IPS-15b (cell line): ENCODE measurements at regions not wholly inside any gene's neighbourhood (a gene's known extent, or its start where the extent isn't known, plus 50 kb on each side); places are given as distances from the start of the nearest gene placed in this dataset.

Source experiments
- H3K27me3 ChIP-seq: one replicate; pipeline ENCODE4 v1.6.1; 2013; ENCODE audit warnings: low read length; ENCODE audit not compliant: control insufficient read depth, insufficient read depth
- H3K36me3 ChIP-seq: one replicate; pipeline ENCODE4 v1.6.1; 2013; ENCODE audit warnings: low read length; ENCODE audit not compliant: control insufficient read depth, insufficient read depth
- H3K4me1 ChIP-seq: one replicate; pipeline ENCODE4 v1.6.1; 2013; ENCODE audit warnings: mild to moderate bottlenecking, low read length; ENCODE audit not compliant: control insufficient read depth, insufficient read depth
- H3K4me3 ChIP-seq: one replicate; pipeline ENCODE4 v1.5.1; 2013; ENCODE audit warnings: low read depth, low read length
- H3K9ac ChIP-seq: one replicate; pipeline ENCODE4 v1.6.1; 2013; ENCODE audit warnings: low read depth, mild to moderate bottlenecking, low read length
- H3K9me3 ChIP-seq: one replicate; pipeline ENCODE4 v1.6.1; 2013; ENCODE audit warnings: mild to moderate bottlenecking, low read length; ENCODE audit not compliant: control insufficient read depth, insufficient read depth

DNA sequence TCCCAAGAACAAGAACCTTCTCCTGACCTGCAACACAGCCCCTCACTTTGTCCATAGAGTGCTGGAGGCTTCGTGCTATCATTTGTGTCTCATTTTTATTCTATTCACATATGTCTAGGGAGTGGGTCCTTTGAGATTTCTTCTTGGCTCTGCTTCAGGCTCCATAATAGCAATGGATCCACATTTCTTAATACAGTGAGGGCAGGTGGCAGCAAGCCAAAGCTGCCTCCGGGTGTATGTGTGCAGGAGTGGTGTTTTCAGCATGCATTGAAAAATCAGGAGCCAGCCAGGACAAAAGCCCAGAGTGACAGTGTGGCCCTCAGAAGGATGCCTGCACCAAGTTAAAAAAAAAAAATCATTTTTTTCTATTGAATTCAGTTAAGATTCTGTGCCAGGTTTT lies 115.1 kb upstream of the PELI1 start:
- peaks cover 20% of the 10 kb centered on the region for H3K36me3 ChIP-seq
- no peak overlapping the region for H3K9ac ChIP-seq
- H3K4me1 ChIP-seq: peaks cover 17% of the 10 kb centered on the region

DNA sequence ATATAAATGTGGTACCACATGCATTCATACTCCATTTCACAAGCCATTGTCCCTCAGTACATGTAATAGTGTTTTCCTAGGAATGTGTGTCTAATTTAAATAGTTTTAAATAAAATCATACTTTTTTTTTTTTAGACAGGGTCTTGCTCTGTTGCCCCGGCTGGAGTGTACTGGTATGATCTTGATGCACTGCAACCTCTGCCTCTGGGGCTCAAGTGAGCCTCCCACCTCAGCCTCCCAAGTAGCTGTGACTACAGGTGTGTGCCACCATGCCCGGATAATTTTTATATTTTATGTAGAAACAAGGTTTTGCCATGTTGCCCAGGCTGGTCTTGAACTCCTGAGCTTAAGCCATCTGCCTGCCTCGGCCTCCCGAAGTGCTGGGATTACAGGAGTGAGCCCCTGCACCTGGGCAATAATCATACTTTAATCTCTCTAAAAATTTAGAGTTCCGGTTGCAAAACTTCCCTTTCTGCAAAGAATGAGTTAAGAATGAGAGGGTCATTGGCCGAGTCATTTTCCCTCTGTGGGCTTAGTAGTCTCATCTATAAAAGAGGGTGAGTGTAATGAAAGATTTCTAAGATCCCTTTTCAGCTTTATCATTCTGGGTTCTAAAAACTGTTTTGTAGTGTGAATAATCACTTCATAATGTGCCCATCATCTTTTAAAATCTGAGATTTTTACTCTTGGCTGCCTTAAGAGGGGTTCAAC lies 116.0 kb upstream of the PELI1 start:
- no peaks in the 10 kb centered on the region for H3K9me3 ChIP-seq
- no peaks in the 10 kb centered on the region for H3K27me3 ChIP-seq
- H3K9ac ChIP-seq: no peak overlapping the region
- H3K4me3 ChIP-seq: no peak overlapping the region
- H3K36me3 ChIP-seq: peaks cover 20% of the 10 kb centered on the region
- peaks cover 17% of the 10 kb centered on the region for H3K4me1 ChIP-seq

More for the DNA sequence above, 115.1 kb upstream of the PELI1 start:
- Histone ChIP-seq H3K4me3 (peak overlapping the region; percentile 43), H3K9me3 (no peaks in the 10 kb centered on the region), H3K27me3 (no peaks in the 10 kb centered on the region)

- no peaks in the 10 kb centered on the region for H3K9me3 ChIP-seq
- H3K27me3 ChIP-seq: no peaks in the 10 kb centered on the region
- H3K4me1 ChIP-seq: peaks cover 22% of the 10 kb centered on the region
- H3K9ac ChIP-seq: no peak overlapping the region
- no peak overlapping the region for H3K4me3 ChIP-seq
- peaks cover 20% of the 10 kb centered on the region for H3K36me3 ChIP-seq
These were observed 116.6 kb upstream of the PELI1 start for GRCh38 chr2:64260817-64261216.

GRCh38 chr2:64262071-64262470 lies 117.9 kb upstream of the PELI1 start:
- Histone ChIP-seq H3K36me3 (peaks cover 17% of the 10 kb centered on the region), H3K4me1 (peaks cover 35% of the 10 kb centered on the region), H3K9ac (no peak overlapping the region), H3K9me3 (no peaks in the 10 kb centered on the region), H3K4me3 (no peak overlapping the region), H3K27me3 (no peaks in the 10 kb centered on the region)

DNA sequence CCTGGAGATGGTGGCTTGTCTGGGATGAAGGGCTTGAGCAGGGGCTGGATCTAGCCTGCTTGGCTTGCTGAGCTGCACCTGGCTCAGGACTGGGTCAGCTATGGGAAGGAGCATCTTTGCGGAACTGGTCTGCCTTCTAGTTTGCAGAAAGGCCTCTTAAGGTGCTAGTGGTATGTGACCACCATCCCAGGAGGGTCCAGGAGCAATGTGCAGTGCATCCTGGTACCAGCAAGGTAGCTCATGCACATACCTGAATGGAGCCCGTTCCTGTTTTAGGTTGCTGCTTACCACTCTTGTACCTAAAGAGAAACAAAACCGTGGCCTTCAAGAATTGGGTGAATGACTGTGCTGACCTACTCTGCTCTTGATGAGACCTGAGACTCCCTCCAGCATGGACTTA lies 118.6 kb upstream of the PELI1 start:
- Histone ChIP-seq H3K36me3 (peaks cover 17% of the 10 kb centered on the region), H3K9ac (no peak overlapping the region), H3K27me3 (no peaks in the 10 kb centered on the region), H3K4me1 (peaks cover 42% of the 10 kb centered on the region), H3K9me3 (no peaks in the 10 kb centered on the region), H3K4me3 (no peak overlapping the region)

DNA sequence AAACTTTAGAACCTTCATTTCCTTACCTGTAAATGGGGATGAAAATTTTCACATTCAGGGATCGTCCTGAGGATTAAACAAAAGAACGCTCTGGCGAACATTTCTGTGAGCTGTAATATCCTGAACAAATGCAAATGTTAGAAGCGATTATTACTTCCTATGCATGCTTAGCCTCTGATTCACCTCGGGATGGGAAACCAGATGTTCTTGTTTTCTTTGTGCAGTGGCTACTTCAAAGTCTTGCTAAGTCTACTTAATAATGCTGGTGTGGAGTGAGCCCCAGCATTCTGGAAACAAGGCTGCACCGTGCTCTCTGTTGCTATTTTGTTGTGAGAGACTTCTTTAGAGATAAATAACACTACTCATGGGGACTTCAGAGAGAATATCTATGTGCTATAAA lies 119.1 kb upstream of the PELI1 start:
- H3K4me1 ChIP-seq: peaks cover 39% of the 10 kb centered on the region

GRCh38 chr2:64267699-64268098 lies 123.5 kb upstream of the PELI1 start:
- peaks cover 35% of the 10 kb centered on the region for H3K4me1 ChIP-seq
- H3K36me3 ChIP-seq: peaks cover 5% of the 10 kb centered on the region
- no peak overlapping the region for H3K9ac ChIP-seq
- no peaks in the 10 kb centered on the region for H3K9me3 ChIP-seq
- no peaks in the 10 kb centered on the region for H3K27me3 ChIP-seq
- no peak overlapping the region for H3K4me3 ChIP-seq

More for the DNA sequence above, 119.1 kb upstream of the PELI1 start:
- no peak overlapping the region for H3K4me3 ChIP-seq
- H3K36me3 ChIP-seq: peaks cover 17% of the 10 kb centered on the region
- no peak overlapping the region for H3K9ac ChIP-seq
- H3K27me3 ChIP-seq: no peaks in the 10 kb centered on the region
- no peaks in the 10 kb centered on the region for H3K9me3 ChIP-seq

GRCh38 chr2:64268330-64269048 lies 124.3 kb upstream of the PELI1 start:
- Histone ChIP-seq H3K9ac (no peak overlapping the region), H3K4me3 (no peak overlapping the region), H3K27me3 (no peaks in the 10 kb centered on the region), H3K4me1 (peaks cover 43% of the 10 kb centered on the region), H3K36me3 (peaks cover 5% of the 10 kb centered on the region), H3K9me3 (no peaks in the 10 kb centered on the region)

DNA sequence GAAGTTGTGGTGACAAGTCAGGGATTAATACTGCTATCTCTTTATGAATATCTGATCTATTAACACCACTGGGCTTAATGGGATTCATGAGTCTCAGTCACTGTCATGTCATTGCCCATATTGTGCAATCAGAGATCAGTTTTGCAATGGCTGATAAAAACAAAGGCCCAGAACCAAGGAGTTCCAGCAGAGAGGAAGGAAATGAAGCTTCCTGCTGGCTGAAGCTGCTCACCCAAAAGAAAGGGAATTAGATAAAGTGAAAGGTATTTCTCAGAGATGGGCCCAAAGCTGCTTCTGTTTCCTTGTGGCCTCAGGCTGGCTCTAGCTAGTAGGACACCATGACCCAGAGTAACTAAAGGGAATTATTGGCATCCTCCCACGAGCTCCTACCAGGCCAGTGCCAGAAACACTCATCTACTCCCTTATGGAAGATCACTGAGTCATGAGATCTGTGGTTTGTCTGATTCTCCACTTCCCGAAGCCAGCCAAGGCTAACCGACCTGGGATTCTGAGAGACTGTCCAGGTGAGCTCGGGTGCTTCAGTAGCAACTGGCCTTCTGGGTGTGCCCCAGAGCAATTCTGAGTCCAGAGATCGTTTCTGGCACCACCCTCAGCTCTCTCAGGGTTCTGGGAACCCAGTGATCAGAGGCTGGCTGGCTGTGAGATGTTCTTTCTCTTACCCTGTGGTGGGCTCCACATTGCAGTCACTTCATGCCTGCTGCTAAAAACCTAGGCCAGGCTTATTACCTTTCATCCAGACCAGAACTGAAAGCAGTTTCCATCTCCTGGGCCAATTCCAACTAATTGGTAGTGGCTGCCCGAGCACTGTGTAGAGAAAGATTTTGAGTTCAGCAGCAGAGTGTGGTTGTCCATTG lies 129.5 kb upstream of the PELI1 start:
- no peak overlapping the region for H3K4me3 ChIP-seq
- no peak overlapping the region for H3K9ac ChIP-seq
- peaks cover 41% of the 10 kb centered on the region for H3K4me1 ChIP-seq

GRCh38 chr2:64274399-64275173 lies 130.4 kb upstream of the PELI1 start:
- no peak overlapping the region for H3K9ac ChIP-seq
- H3K27me3 ChIP-seq: no peaks in the 10 kb centered on the region
- H3K4me3 ChIP-seq: no peak overlapping the region
- H3K9me3 ChIP-seq: no peaks in the 10 kb centered on the region
- no peaks in the 10 kb centered on the region for H3K36me3 ChIP-seq
- peaks cover 39% of the 10 kb centered on the region for H3K4me1 ChIP-seq

More for the DNA sequence above, 129.5 kb upstream of the PELI1 start:
- Histone ChIP-seq H3K36me3 (no peaks in the 10 kb centered on the region), H3K27me3 (no peaks in the 10 kb centered on the region), H3K9me3 (no peaks in the 10 kb centered on the region)

- no peaks in the 10 kb centered on the region for H3K9me3 ChIP-seq
- no peaks in the 10 kb centered on the region for H3K27me3 ChIP-seq
- peaks cover 39% of the 10 kb centered on the region for H3K4me1 ChIP-seq
- H3K36me3 ChIP-seq: no peaks in the 10 kb centered on the region
- H3K9ac ChIP-seq: no peak overlapping the region
- H3K4me3 ChIP-seq: no peak overlapping the region
These were observed 130.9 kb upstream of the PELI1 start for GRCh38 chr2:64275174-64275466.
